Thoracic aorta (tissue), 2 donors: ENCODE measurements at regions not wholly inside any gene's neighbourhood (a gene's known extent, or its start where the extent isn't known, plus 50 kb on each side); places are given as distances from the start of the nearest gene placed in this dataset.

Experiments
- ATAC-seq: fragments of 150-250 bp; one replicate; pipeline ENCODE4 v1.8.0; 2017; ENCODE audit warnings: low read depth; ENCODE audit not compliant: insufficient number of reproducible peaks, low FRiP score
- DNase-seq: peaks from one replicate; pipeline ENCODE4 v3.0.0-alpha.2; 2020; ENCODE audit warnings: low spot score
- H3K27ac ChIP-seq, 2 donors: fragments of 200-600 bp; sonication (generic); 1 replicate in 1 of 2; 2 replicates in 1 of 2; pipeline ENCODE4 v1.5.1; 2016; ENCODE audit warnings: mild to moderate bottlenecking in 2 of 2, moderate library complexity in 2 of 2
- H3K27me3 ChIP-seq: fragments of 200-600 bp; sonication (generic); replicated peaks from 2 replicates; pipeline ENCODE4 v1.6.0; 2016; ENCODE audit warnings: mild to moderate bottlenecking; ENCODE audit not compliant: insufficient read depth
- H3K36me3 ChIP-seq: fragments of 200-600 bp; sonication (generic); one replicate; pipeline ENCODE4 v1.5.1; 2016
- H3K4me1 ChIP-seq, 2 donors: fragments of 200-600 bp; sonication (generic); 1 replicate in 1 of 2; 2 replicates in 1 of 2; pipeline versions ENCODE4 v1.5.1 to v1.6.0; 2016; ENCODE audit warnings: low read depth in 2 of 2, mild to moderate bottlenecking in 1 of 2; ENCODE audit not compliant: control insufficient read depth in 1 of 2
- H3K4me3 ChIP-seq: fragments of 200-600 bp; sonication (generic); 2 replicates; pipeline ENCODE4 v1.5.1; 2016; ENCODE audit warnings: mild to moderate bottlenecking
- H3K9me3 ChIP-seq: fragments of 200-600 bp; sonication (generic); 2 replicates; pipeline ENCODE4 v1.5.1; 2016
- TF ChIP-seq, protein P1 (sequence below): fragments of 200-600 bp; sonication (generic); IDR thresholded peaks from one replicate; pipeline ENCODE4 v1.5.1; 2019; ENCODE audit warnings: antibody characterized with exemption

DNA sequence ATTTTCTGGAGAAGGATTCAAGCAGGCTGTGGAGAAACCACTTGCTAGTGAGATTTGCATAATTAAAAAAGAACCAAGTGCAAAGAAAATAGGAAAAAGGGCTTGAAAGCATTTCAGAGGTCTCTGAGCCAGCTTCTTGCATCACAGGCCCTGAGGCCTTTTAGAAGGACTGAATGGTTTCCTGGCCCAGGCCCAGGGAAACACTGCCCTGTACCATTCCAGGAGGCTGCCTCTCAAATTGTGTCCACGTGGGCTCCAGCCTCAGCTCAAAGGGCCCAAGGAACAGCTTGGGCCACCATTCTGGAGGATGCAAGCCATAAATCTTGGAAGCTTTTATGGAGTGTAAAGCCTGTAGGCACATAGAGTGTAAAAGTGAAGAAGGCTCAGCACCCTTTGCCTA, 523.3 kb upstream of the VRK2 start:
- no peak overlapping the region for H3K4me3 ChIP-seq
- H3K9me3 ChIP-seq: no peaks in the 10 kb centered on the region
- H3K27ac ChIP-seq: no peak overlapping the region
- ATAC-seq: no peak
- DNase-seq: no peak
- H3K4me1 ChIP-seq: no peaks in the 10 kb centered on the region
- no peaks in the 10 kb centered on the region for H3K36me3 ChIP-seq
- TF ChIP-seq, protein P1, sequence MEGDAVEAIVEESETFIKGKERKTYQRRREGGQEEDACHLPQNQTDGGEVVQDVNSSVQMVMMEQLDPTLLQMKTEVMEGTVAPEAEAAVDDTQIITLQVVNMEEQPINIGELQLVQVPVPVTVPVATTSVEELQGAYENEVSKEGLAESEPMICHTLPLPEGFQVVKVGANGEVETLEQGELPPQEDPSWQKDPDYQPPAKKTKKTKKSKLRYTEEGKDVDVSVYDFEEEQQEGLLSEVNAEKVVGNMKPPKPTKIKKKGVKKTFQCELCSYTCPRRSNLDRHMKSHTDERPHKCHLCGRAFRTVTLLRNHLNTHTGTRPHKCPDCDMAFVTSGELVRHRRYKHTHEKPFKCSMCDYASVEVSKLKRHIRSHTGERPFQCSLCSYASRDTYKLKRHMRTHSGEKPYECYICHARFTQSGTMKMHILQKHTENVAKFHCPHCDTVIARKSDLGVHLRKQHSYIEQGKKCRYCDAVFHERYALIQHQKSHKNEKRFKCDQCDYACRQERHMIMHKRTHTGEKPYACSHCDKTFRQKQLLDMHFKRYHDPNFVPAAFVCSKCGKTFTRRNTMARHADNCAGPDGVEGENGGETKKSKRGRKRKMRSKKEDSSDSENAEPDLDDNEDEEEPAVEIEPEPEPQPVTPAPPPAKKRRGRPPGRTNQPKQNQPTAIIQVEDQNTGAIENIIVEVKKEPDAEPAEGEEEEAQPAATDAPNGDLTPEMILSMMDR: no peak
- no peaks in the 10 kb centered on the region for H3K27me3 ChIP-seq

DNA sequence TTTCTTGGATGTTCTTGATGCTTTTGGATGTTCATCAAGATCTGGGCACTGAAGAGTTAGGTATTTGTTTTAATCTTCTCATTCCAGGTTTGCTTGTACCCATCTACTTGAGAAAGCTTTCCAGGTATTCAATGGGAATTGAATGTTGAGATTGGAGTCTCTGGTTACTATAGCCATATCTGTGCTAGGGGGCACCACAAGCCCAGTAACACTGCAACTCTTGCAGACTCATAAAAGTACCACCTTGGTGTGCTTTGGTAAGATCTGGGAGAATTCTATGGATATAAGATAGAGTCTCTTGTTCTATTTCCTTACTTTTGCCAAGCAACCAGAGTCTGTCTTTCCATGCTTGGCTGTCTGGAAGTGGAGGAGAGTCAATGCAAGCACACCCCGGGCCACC, 518.9 kb upstream of the VRK2 start:
- no peak for DNase-seq
- Histone ChIP-seq H3K4me1 (no peaks in the 10 kb centered on the region), H3K9me3 (no peaks in the 10 kb centered on the region), H3K27me3 (no peaks in the 10 kb centered on the region), H3K27ac (no peak overlapping the region), H3K4me3 (no peak overlapping the region), H3K36me3 (no peaks in the 10 kb centered on the region)
- TF ChIP-seq, protein P1: no peak
- ATAC-seq: no peak

DNA sequence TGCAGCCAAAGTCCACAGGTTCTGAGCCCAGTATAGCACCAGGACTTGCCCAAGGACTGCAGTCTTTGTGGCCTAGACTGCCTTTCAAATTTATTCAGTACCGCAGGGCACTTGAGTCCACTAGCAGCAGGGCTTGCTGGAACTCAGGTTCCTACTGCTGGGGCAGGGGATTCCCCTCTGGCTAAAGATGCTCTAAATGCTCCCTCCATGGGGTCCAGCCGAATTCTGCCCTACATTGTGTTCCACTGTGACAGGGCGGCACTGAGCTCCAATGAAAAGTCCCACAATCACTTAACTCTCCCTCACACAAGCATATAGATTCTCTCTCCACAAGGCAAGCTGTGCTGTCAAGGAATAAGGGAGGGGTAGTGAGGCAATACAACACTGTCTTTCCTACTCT, 518.1 kb upstream of the VRK2 start:
- no peaks in the 10 kb centered on the region for H3K9me3 ChIP-seq
- ATAC-seq: no peak
- H3K4me3 ChIP-seq: no peak overlapping the region
- H3K36me3 ChIP-seq: no peaks in the 10 kb centered on the region
- no peaks in the 10 kb centered on the region for H3K27me3 ChIP-seq
- TF ChIP-seq, protein P1: no peak
- no peak overlapping the region for H3K27ac ChIP-seq
- H3K4me1 ChIP-seq: no peaks in the 10 kb centered on the region
- no peak for DNase-seq

DNA sequence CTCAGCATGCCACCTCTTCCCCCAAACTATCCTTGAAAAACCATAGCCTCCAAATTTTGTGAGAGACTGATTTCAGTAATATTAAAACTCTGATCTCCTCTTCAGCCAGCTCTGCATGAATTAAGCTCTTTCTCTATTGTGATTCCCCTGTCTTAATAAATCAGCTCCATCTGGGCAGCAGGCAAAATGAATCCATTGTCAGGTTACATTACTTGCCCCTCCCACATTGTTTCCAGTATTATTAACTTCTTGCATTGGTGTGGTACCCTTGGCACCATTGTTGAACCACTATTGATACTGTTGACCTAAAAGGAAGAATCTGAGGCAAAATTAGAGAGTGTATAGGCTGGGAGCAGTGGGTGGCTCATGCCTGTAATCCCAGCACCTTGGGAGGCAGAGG, 512.2 kb upstream of the VRK2 start:
- Histone ChIP-seq H3K36me3 (no peaks in the 10 kb centered on the region), H3K4me3 (no peak overlapping the region), H3K27me3 (no peaks in the 10 kb centered on the region), H3K4me1 (no peaks in the 10 kb centered on the region), H3K9me3 (no peaks in the 10 kb centered on the region), H3K27ac (no peak overlapping the region)
- TF ChIP-seq, protein P1: no peak
- ATAC-seq (no peak), DNase-seq (no peak)

DNA sequence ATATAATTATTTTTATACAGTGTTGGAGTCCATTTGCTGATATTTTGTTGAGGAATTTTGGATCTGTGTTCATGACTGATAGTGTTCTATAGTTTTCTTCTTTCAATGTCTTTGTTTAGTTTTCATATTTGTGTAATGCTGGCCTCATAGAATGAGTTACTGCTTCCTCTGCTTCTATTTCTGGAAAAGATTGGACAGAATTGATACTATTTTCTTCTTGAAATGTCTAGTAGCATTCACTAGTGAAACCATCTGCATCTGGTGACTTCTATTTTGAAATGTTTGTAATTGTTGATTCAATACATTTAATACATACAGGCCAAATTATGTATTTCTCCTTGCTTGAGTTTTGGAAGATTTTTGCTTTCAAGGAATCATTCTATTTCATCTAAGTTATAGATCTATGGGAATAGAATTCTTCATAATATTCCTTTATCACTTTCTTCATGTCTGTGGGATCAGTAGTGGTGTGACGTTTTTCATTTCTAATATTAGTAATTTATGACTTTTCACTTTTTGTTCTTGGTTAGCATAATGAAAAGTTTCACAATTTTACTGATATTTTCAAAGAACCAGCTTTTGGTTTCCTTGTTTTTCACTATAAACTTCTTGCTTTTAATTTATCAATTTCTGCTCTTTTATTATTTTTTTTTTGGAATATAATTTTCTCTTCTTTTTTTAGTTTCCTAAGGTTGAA, 509.9 kb upstream of the VRK2 start:
- DNase-seq (no peak), ATAC-seq (no peak)
- Histone ChIP-seq H3K27me3 (no peaks in the 10 kb centered on the region), H3K36me3 (no peaks in the 10 kb centered on the region), H3K27ac (no peak overlapping the region), H3K9me3 (no peaks in the 10 kb centered on the region), H3K4me1 (no peaks in the 10 kb centered on the region), H3K4me3 (no peak overlapping the region)
- TF ChIP-seq, protein P1: no peak
